Embryonic facial prominence (tissue), 1 donor: ENCODE measurements at regions not wholly inside any gene's neighbourhood (a gene's known extent, or its start where the extent isn't known, plus 50 kb on each side); places are given as distances from the start of the nearest gene placed in this dataset.

Experiments used
- DNase-seq: peaks from one replicate; pipeline ENCODE4 v3.0.0-alpha.2; 2016; ENCODE audit errors: extremely low spot score

- DNase-seq = no peak
Observed at GRCh38 chr3:24033818-24034217, 88.7 kb downstream of the NR1D2 start.

- no peak for DNase-seq
Observed at GRCh38 chr3:24034464-24034863, 89.4 kb downstream of the NR1D2 start.

GRCh38 chr3:24037971-24038370 is 92.9 kb downstream of the NR1D2 start:
- no peak for DNase-seq

- DNase-seq = no peak
Observed at GRCh38 chr3:24040311-24040710, 95.2 kb downstream of the NR1D2 start.

- peak; percentile 15 for DNase-seq
Observed at GRCh38 chr3:24042174-24043059, 97.3 kb downstream of the NR1D2 start.

- DNase-seq = no peak
Observed at GRCh38 chr3:24043168-24043567, 98.1 kb downstream of the NR1D2 start.

- DNase-seq = no peak
Observed at GRCh38 chr3:24043985-24044384, 98.9 kb downstream of the NR1D2 start.

GRCh38 chr3:24046214-24046613 is 101.1 kb downstream of the NR1D2 start:
- no peak for DNase-seq

GRCh38 chr3:24047513-24047912 is 102.4 kb downstream of the NR1D2 start:
- no peak for DNase-seq

- no peak for DNase-seq
Observed at GRCh38 chr3:24048843-24049242, 103.8 kb downstream of the NR1D2 start.

- no peak for DNase-seq
Observed at GRCh38 chr3:24052446-24052845, 107.4 kb downstream of the NR1D2 start.

- DNase-seq = no peak
Observed at GRCh38 chr3:24058940-24059705, 114.0 kb downstream of the NR1D2 start.

- DNase-seq = no peak
Observed at GRCh38 chr3:24060055-24060454, 115.0 kb downstream of the NR1D2 start.

- DNase-seq = no peak
Observed at GRCh38 chr3:24062916-24063315, 117.8 kb downstream of the NR1D2 start.
